Amygdala (tissue), 56 donors: ENCODE measurements at regions not wholly inside any gene's neighbourhood (a gene's known extent, or its start where the extent isn't known, plus 50 kb on each side); places are given as distances from the start of the nearest gene placed in this dataset.
"Not testable (repeated sequence)": the region's sequence is repeated elsewhere in the genome, so short reads cannot be mapped to it uniquely, and the experiment has no call there.

Source experiments
- DNase-seq, 56 donors: peaks; one replicate each; lab custom pipeline; 2025; lab: John Stamatoyannopoulos, UW

GRCh38 chr4:31411565-31411964, 691.4 kb downstream of the PCDH7 start:
- DNase-seq = no peak

DNA sequence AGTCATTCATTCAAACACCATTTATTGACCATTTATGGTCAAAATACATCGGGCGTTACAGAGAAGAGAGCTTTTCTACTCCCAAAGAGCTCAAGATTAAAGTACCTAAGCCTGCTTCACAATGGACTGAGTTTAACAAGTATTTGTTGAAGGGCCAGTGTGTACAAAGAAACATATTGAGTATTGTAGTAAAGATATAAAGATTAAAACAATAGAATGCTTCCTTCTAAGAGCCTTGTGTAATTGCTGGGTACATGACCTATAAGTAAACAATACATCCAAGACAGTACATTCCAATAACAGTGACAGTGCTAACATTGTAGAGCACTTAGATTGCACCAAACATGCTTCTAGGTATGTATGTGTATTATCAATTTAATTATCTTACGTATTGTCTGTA, 695.5 kb downstream of the PCDH7 start:
- no peak for DNase-seq

DNA sequence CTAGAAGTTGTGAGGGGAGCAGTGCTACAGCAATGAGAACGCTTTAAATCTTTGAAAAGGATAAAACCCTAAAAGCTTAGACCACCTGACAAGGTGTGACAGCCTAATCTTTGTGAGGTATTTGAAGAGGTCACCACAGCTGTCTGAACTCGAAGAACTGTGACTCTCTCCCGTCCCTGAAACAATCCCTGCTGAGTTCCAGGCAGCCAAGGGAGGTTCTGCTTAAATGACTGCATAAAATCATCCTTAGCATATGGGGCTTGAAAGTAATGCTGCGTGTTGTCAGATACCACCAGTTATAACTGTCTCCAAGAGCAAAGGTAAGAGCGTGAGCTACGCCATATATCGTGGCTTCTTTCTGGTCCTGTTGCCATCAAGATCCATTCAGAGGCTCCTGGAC, 696.3 kb downstream of the PCDH7 start:
- DNase-seq = no peak

GRCh38 chr4:31417040-31417439, 696.9 kb downstream of the PCDH7 start:
- no peak for DNase-seq

- DNase-seq = no peak
Measured at GRCh38 chr4:31422006-31422405, 701.8 kb downstream of the PCDH7 start.

DNA sequence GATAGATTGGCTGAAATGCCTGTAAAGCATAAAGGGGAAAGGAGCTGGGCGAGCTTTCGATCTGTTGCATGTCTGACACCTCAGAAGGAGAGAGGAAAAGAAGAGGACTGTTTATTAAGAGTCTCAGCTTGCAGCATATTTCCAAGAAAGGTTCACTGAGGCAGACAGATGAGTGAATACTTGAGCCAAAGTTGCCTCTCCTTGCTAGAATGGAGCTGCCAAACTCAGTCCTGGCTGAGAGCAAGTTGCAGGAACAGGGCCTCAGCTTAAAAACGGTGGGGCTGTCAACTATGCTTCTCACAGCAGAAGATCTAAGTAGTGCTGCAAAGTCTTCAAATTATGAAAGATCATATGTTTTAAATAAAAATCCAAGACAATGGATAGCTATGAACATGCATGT, 707.5 kb downstream of the PCDH7 start:
- no peak for DNase-seq

DNA sequence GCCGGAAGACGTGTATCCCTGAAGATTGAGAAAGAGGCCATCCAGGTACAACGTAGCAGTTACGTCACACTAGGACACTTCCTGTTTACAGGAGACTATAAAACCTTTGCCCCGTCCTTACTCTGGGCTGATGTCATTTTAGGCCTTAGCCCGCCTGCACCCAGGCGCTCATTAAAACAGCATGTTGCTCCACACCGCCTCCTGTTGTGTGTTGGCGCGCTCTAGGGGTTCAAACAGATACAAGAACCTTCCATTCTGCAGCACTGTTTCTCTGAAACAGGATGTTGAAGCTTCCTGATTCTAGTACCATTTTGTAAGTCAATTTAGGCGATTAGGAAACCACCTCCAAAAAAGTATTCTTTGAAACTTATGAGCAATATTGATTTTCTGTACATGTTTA, 722.1 kb downstream of the PCDH7 start:
- no peak for DNase-seq

DNA sequence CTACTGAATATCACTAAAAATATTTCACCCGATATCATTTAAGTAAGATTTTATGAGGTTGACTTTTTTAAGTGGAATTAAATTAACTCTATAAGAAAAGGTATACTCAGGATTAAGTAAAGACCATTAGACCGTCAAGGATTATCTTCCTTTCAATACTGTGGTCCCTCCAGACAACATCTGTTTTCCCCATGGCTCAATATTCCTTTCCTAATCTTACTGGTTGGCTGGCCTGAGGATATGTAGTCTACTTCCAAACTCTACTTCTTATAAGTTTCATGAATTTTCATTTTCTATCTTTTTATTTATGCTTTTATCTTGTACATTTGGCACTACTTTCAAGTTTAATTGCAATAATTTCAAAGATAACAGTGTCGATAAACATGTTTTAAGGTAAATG, 725.4 kb downstream of the PCDH7 start:
- no peak for DNase-seq

- no peak for DNase-seq
Measured at GRCh38 chr4:31455612-31456011, 735.4 kb downstream of the PCDH7 start.

GRCh38 chr4:31458813-31459212, 738.6 kb downstream of the PCDH7 start:
- no peak for DNase-seq

DNA sequence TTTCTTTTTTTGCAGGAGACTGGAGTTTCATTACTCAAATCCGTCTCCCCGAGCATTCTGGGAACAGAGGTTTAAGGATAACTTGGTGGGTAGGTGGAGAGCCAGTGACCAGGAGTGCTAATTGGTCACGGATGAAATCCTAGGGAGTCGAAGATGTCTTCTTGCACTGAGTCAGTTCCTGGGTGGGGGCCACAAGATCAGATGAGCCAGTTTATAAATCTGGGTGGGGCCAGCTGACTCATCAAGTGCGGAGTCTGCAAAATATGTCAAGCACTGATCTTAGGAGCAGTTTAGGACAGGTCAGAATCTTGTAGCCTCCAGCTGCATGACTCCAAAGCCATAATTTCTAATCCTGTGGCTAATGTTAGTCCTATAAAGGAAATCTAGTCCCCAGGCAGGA, 741.3 kb downstream of the PCDH7 start:
- no peak for DNase-seq

- DNase-seq = no peak
Measured at GRCh38 chr4:31467781-31468180, 747.6 kb downstream of the PCDH7 start.

- DNase-seq = no peak
Measured at GRCh38 chr4:31474221-31474620, 754.1 kb downstream of the PCDH7 start.

- no peak for DNase-seq
Measured at GRCh38 chr4:31482691-31483090, 762.5 kb downstream of the PCDH7 start.

DNA sequence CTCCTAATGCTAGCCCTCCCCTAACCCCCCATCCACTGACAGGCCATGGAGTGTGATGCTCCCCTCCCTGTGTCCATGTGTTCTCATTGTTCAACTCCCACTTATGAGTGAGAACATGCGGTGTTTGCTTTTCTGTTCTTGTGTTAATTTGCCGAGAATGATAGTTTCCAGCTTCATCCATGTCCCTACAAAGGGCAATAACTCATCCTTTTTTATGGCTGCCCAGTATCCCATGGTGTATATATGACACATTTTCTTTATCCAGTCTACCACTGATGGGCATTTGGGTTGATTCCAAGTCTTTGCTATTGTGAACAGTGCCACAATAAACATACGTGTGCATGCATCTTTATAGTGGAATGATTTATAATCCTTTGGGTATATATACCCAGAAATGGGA, 779.0 kb downstream of the PCDH7 start:
- DNase-seq = not testable (repeated sequence)

- no peak for DNase-seq
Measured at GRCh38 chr4:31516520-31516919, 796.4 kb downstream of the PCDH7 start.

DNA sequence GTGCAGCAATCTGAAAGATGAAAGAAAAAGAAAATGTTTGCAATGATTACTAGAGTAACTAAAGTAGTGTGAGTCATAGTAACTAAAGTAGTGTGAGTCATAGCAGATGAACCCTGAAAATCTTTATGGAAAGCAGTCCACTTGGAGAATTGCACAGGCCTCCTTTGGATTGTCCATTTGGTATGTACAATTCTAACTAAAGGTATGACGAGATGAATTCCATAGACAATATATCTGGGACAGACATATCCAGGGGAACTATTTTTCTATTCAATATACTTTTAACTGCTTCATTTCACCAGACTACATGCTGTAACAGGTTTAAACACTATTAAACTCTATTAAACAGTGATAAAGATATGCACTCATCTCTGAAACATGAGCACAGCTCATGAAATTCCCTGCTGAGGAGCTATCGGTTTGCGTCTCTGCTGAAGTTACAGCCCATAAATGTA, 798.7 kb downstream of the PCDH7 start:
- no peak for DNase-seq

DNA sequence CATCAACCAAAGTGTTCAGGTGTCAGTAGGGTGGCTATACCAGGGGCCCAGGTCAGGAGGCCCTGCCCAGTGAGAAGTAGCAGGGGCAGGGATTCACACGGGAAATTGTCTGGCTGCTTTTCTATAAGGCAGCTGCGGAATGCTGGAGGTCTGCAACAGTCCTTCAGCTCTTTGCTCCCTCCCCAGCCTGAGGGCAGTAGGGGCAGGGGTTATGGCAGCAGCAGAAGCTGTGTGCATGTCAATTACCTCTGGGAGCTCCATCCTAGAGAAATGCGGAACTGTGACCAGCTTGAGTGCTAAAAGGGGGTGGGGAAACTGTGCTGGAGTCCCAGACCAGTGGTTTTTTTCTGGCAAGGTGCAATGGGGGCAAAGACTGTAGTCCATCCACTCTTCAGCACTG, 810.4 kb downstream of the PCDH7 start:
- no peak for DNase-seq

DNA sequence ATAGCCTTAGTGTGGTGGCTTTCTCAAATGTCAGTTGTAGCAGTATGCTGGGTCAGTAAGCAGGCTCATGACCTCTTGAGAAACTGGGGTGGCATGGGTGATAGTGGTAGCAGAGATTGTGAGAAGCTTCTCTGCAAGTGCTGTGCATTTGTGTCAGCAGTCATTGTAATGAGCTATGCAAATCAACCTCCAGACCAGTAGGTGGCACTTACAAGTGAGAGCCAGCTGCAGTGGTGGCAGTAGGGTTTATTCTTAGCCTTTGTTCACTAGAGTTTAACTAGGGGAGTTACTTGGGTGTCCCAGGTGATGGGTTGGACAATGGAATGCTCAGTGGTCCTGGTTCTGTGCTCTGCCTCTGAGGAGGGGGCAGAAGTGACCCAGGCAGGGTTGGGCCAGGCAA, 818.7 kb downstream of the PCDH7 start:
- DNase-seq = no peak

DNA sequence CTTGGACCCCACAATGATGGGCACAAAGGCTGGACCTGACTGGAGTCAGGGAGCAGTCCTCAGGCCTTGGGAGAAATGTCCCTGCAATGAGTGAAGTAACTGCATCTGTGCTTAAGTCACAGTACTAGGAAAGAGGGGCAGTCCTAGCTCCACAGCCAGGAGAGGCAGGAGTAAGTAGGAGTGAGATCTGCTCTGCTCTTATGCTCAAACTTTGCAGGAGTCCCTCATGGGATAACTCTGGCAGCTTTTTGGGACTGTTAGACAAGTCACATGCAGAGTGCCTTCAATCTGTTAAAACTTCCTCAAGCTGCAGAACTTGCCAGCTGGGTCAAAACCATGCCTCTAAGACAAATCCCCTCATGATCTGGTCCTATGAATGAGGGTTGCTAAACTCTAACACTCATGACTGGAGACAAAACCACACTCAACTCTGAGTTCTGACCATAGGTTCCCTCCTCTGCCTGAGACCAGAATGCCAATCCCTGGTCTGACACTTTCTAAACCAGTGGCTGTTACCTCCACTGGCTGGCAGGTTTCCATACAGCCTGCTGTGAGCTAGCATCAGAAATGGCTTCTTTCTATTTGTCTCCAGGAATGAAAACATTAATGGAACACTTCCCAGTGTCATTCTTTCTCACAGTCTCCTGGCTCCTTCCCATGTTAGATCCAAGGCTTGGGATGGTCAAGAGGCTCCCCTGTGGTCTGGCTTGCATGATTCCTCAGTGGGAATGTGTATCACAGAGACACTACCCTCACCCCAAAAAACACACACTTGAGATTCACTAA, 819.3 kb downstream of the PCDH7 start:
- DNase-seq = peak in 2 of 56 donors; percentile 2 to 3

- no peak for DNase-seq
Measured at GRCh38 chr4:31545330-31545729, 825.2 kb downstream of the PCDH7 start.

- no peak for DNase-seq
Measured at GRCh38 chr4:31545755-31546154, 825.6 kb downstream of the PCDH7 start.

DNA sequence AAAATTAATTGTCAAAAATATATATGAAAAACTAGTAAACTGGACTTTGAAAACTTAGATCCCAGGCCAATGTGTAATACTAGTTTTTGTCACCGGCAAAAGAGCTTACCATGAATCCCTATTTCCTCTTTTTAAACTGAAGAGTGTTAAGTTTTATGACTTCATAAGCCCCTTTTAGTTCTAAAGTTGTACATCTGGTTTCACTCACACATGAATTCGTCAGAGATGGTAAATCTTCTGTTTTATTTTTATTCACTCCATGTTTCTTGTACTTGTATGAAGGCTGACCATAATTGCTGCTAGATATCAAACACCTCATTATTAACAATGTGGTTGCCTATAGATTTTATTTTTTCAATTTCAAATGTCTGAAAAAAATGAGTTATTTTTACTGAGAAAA, 827.9 kb downstream of the PCDH7 start:
- no peak for DNase-seq
